OCI-LY1 (cell line): ENCODE measurements at regions not wholly inside any gene's neighbourhood (a gene's known extent, or its start where the extent isn't known, plus 50 kb on each side); places are given as distances from the start of the nearest gene placed in this dataset.

ENCODE experiments used
- H2AFZ ChIP-seq: fragments of 200-600 bp; sonication (generic), shearing (Covaris generic); 2 replicates; pipeline ENCODE4 v1.6.0; 2014; ENCODE audit warnings: antibody characterized with exemption, mild to moderate bottlenecking, low read length
- H3F3A ChIP-seq: fragments of 200-600 bp; sonication (generic), shearing (Covaris generic); 2 replicates; pipeline ENCODE4 v1.6.0; 2014; ENCODE audit warnings: mild to moderate bottlenecking, antibody characterized with exemption, low read length, moderate library complexity; ENCODE audit not compliant: insufficient read depth
- H3K27ac ChIP-seq: fragments of 200-600 bp; sonication (generic); 2 replicates; pipeline ENCODE4 v1.5.1; 2014; ENCODE audit warnings: low read length, mixed run types, mild to moderate bottlenecking, low read depth; ENCODE audit not compliant: poor library complexity, severe bottlenecking
- H3K27me3 ChIP-seq: fragments of 200-600 bp; sonication (generic); 2 replicates; pipeline ENCODE4 v1.6.0; 2014; ENCODE audit warnings: antibody characterized with exemption, mild to moderate bottlenecking, low read length, moderate library complexity; ENCODE audit not compliant: insufficient read depth
- H3K36me3 ChIP-seq: fragments of 200-600 bp; sonication (generic); 2 replicates; pipeline ENCODE4 v1.6.1; 2014; ENCODE audit warnings: mild to moderate bottlenecking, antibody characterized with exemption, low read length, moderate library complexity, mixed read lengths; ENCODE audit not compliant: insufficient read depth
- H3K4me1 ChIP-seq: fragments of 200-600 bp; sonication (generic); 2 replicates; pipeline ENCODE4 v1.5.1; 2014; ENCODE audit warnings: mild to moderate bottlenecking, low read length, moderate library complexity; ENCODE audit not compliant: insufficient read depth, severe bottlenecking
- H3K4me2 ChIP-seq: fragments of 200-600 bp; sonication (generic), shearing (Covaris generic); 2 replicates; pipeline ENCODE4 v1.6.1; 2014; ENCODE audit warnings: low read length
- H3K4me3 ChIP-seq: fragments of 200-600 bp; sonication (generic); 2 replicates; pipeline ENCODE4 v1.5.1; 2014; ENCODE audit warnings: low read length, low read depth, mild to moderate bottlenecking, mixed read lengths; ENCODE audit not compliant: poor library complexity, severe bottlenecking
- H3K79me2 ChIP-seq: fragments of 200-600 bp; shearing (Covaris generic); 2 replicates; pipeline ENCODE4 v1.6.1; 2016; ENCODE audit warnings: mixed run types, low read length, mixed read lengths; ENCODE audit not compliant: insufficient read depth
- H3K9ac ChIP-seq: fragments of 200-600 bp; sonication (generic), shearing (Covaris generic); 2 replicates; pipeline ENCODE4 v1.6.1; 2014; ENCODE audit warnings: mild to moderate bottlenecking, low read length, mixed read lengths
- H3K9me2 ChIP-seq: fragments of 200-600 bp; sonication (generic), shearing (Covaris generic); 2 replicates; pipeline ENCODE4 v1.6.1; 2014; ENCODE audit warnings: low read depth, mild to moderate bottlenecking, low read length, mixed read lengths
- H3K9me3 ChIP-seq: fragments of 200-600 bp; shearing (Covaris generic); 2 replicates; pipeline ENCODE4 v1.6.1; 2014; ENCODE audit warnings: low read length, mixed read lengths
- H4K20me1 ChIP-seq: fragments of 200-600 bp; sonication (generic), shearing (Covaris generic); 2 replicates; pipeline ENCODE4 v1.6.0; 2016; ENCODE audit warnings: mild to moderate bottlenecking, low read length; ENCODE audit not compliant: insufficient read depth
- EZH2 ChIP-seq: fragments of 200-600 bp; sonication (generic), shearing (Covaris generic); IDR thresholded peaks from 2 replicates; pipeline ENCODE4 v1.8.0; 2017; ENCODE audit warnings: borderline replicate concordance, mixed run types, mild to moderate bottlenecking, antibody characterized with exemption, low read length, moderate library complexity, mixed read lengths
- TF ChIP-seq, protein P1 (sequence below): fragments of 200-600 bp; sonication (generic), shearing (Covaris generic); IDR thresholded peaks from 2 replicates; pipeline ENCODE4 v1.5.1; 2017; ENCODE audit warnings: mild to moderate bottlenecking, antibody characterized with exemption, low read length, moderate library complexity, mixed read lengths

DNA sequence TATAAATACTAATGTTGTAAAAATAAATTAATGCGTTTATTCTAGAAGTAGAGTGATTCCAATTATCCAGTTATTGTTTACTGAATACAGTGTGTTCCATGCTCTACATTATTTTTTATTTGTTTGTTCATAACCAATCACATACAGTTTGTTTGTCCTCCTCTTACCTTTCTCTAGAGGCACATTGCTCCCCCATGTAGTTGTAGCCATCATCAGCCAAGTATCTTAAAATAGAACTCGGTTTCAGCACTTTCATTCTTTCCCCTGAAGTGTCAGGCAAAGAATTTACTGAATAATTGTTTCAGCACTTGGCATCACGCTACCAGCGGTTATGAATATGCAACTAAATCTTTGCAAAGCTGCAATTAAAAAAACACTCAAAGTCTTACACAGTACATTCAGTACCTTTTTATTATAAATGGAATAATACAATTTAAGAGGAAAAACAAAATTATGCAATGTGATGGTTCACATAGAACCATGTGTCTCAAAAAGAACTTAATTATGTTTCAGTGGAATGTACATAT lies 448.6 kb upstream of the ATP10A start:
- no peaks in the 10 kb centered on the region for H3K9me2 ChIP-seq
- no peak overlapping the region for H3K27ac ChIP-seq
- H3K4me3 ChIP-seq = no peak overlapping the region
- H3K9ac ChIP-seq = no peak overlapping the region
- no peaks in the 10 kb centered on the region for H4K20me1 ChIP-seq
- H3K79me2 ChIP-seq = no peaks in the 10 kb centered on the region
- no peaks in the 10 kb centered on the region for H3K9me3 ChIP-seq
- H2AFZ ChIP-seq = no peak overlapping the region
- no peak overlapping the region for H3K4me2 ChIP-seq
- no peaks in the 10 kb centered on the region for H3K36me3 ChIP-seq
- no peaks in the 10 kb centered on the region for H3F3A ChIP-seq
- TF ChIP-seq, protein P1, sequence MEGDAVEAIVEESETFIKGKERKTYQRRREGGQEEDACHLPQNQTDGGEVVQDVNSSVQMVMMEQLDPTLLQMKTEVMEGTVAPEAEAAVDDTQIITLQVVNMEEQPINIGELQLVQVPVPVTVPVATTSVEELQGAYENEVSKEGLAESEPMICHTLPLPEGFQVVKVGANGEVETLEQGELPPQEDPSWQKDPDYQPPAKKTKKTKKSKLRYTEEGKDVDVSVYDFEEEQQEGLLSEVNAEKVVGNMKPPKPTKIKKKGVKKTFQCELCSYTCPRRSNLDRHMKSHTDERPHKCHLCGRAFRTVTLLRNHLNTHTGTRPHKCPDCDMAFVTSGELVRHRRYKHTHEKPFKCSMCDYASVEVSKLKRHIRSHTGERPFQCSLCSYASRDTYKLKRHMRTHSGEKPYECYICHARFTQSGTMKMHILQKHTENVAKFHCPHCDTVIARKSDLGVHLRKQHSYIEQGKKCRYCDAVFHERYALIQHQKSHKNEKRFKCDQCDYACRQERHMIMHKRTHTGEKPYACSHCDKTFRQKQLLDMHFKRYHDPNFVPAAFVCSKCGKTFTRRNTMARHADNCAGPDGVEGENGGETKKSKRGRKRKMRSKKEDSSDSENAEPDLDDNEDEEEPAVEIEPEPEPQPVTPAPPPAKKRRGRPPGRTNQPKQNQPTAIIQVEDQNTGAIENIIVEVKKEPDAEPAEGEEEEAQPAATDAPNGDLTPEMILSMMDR = no peak
- TF ChIP-seq EZH2 = no peak
- no peaks in the 10 kb centered on the region for H3K4me1 ChIP-seq
- no peaks in the 10 kb centered on the region for H3K27me3 ChIP-seq

- Histone ChIP-seq H3K27me3 (no peaks in the 10 kb centered on the region), H4K20me1 (no peaks in the 10 kb centered on the region), H3K4me3 (no peak overlapping the region), H3K27ac (no peak overlapping the region), H3K36me3 (no peaks in the 10 kb centered on the region), H2AFZ (no peak overlapping the region), H3K4me1 (no peaks in the 10 kb centered on the region), H3K4me2 (no peak overlapping the region), H3K9me2 (no peaks in the 10 kb centered on the region), H3K79me2 (no peaks in the 10 kb centered on the region), H3K9ac (no peak overlapping the region), H3F3A (no peaks in the 10 kb centered on the region), H3K9me3 (no peaks in the 10 kb centered on the region)
- TF ChIP-seq EZH2 = no peak
- TF ChIP-seq, protein P1 = no peak
Observed at GRCh38 chr15:26298659-26299170, 435.6 kb upstream of the ATP10A start.

DNA sequence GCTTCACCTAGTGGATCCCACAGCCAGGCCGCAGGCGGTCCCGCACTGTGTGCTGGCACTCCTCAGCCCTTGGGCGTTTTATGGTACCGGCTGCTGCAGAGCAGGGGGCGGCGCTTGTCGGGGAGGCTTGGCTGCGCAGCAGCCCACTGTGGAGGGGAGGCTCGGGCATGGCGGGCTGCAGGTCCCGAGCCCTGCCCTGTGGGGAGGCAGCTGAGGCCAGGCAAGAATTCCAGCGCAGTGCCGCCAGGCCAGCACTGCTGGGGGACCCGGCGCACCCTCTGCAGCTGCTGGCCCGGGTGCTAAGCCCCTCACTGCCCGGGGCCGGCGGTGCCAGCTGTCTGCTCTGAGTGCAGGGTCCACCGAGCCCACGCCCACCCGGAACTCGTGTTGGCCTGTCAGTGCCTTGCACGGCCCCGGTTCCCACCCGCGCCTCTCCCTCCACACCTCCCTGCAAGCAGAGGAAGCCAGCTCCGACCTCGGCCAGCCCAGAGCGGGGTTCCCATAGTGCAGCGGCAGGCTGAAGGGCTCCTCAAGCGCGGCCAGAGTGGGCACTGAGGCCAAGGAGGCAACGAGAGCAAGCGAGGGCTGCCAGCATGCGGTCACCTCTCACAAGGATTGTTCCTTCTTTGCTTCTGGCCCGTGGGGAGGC lies 435.0 kb upstream of the ATP10A start:
- Histone ChIP-seq H3K27me3 (no peaks in the 10 kb centered on the region), H3K27ac (no peak overlapping the region), H3K36me3 (no peaks in the 10 kb centered on the region), H3K4me2 (no peak overlapping the region), H3K79me2 (no peaks in the 10 kb centered on the region), H4K20me1 (no peaks in the 10 kb centered on the region), H3F3A (no peaks in the 10 kb centered on the region), H3K9me2 (no peaks in the 10 kb centered on the region), H2AFZ (no peak overlapping the region), H3K4me1 (no peaks in the 10 kb centered on the region), H3K9me3 (no peaks in the 10 kb centered on the region), H3K9ac (no peak overlapping the region), H3K4me3 (no peak overlapping the region)
- TF ChIP-seq, protein P1 = no peak
- no peak for TF ChIP-seq EZH2
